HG03045 (cell line): ENCODE measurements at regions not wholly inside any gene's neighbourhood (a gene's known extent, or its start where the extent isn't known, plus 50 kb on each side); places are given as distances from the start of the nearest gene placed in this dataset.

Experiments
- ATAC-seq: cut with Tn5 transposase; IDR thresholded peaks from one replicate; pipeline ENCODE4 v1.9.1; 2021; ENCODE audit warnings: mild to moderate bottlenecking, moderate library complexity; ENCODE audit not compliant: unreplicated experiment

DNA sequence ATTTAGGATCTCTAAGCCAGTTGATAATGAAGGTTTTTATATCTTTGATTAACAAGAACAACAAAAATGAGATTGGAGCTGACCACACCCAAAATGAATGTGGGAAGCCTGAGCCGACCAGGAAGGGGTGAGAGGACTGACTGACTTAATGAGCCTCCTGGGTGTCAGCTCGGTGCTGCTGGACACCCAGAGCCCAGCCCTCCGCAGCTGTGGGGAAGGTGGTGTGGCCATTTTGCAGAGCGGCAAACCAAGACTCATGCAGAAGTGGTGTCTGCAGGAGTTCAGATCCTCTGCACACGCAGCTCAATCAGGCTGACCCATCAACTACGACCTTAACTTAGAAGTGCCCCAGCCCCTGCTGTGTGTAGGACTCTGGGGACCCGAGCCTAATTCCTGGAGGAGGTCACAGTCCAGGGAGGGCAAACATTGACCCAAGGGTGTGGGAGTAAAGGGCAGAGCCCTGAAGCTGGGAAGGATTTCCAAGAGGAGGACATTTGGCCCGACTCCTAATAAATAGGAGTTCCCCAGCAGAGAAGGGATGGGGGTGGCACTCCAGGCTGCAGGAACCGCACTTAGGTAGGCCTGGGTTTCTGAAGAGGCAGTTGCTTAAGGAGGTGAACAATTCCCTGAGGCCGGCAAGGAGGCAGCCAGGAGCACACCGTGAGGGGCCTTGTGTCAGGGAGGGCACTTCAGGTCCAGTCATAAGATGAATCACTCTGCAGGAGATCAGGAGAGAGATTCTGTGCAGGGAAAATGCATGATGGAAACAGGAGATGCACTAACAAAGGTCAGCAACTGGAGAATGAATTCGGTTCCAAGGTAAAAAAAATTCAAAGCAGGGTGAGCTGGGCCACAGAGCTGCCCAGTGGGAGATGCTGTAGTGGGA lies 197.1 kb upstream of the TPM1 start:
- ATAC-seq, result no peak

GRCh38 chr15:62846131-62846804 lies 196.3 kb upstream of the TPM1 start:
- no peak for ATAC-seq

- no peak for ATAC-seq
These were observed 195.6 kb upstream of the TPM1 start for GRCh38 chr15:62846805-62847495.

- no peak for ATAC-seq
These were observed 194.6 kb upstream of the TPM1 start for GRCh38 chr15:62847900-62848489.

- no peak for ATAC-seq
These were observed 193.9 kb upstream of the TPM1 start for GRCh38 chr15:62848632-62849050.

GRCh38 chr15:62849316-62850106 lies 193.0 kb upstream of the TPM1 start:
- ATAC-seq, result no peak

DNA sequence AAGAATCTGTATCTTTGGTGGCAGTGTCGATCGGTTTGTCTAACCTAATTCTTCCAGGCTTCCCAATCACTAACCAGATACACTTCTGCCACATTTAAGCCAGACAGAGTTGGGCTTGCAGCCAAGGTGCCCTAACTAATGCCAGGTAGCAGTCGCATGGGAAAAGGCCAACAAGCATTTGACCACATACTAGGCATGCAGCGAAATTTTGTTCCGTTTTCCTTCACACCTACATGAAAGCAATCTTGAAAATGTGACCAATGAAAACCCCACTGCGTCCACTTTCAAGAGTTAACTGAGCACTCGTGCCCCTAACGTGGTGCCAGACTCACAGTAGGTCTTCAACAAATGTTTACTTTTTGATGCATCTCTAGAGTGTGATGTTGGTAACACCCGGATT lies 192.2 kb upstream of the TPM1 start:
- ATAC-seq, result no peak

DNA sequence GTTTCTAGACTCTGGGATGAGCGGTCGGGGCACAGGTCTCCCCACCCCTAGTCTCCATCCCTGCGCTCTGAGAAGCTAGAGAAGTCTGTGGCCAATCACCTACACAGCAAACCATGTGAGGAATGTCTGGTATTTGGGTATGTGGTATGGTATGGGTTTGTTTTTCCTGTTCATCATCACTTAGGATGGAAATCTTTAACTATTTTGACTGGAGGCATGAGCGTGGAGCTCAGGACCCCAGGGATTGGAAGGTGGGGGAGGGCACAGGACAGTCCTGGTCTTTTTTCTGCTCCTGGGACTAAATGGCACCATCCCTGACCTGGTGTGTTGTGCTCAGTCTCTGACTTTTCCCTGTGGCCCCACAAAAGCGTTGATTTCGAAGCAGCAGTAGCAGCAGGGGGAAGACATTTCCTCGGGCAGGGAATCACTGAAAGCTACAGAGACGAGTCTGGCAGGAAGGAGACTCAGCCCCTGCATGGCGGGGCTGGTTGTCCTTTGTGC lies 191.7 kb upstream of the TPM1 start:
- no peak for ATAC-seq

DNA sequence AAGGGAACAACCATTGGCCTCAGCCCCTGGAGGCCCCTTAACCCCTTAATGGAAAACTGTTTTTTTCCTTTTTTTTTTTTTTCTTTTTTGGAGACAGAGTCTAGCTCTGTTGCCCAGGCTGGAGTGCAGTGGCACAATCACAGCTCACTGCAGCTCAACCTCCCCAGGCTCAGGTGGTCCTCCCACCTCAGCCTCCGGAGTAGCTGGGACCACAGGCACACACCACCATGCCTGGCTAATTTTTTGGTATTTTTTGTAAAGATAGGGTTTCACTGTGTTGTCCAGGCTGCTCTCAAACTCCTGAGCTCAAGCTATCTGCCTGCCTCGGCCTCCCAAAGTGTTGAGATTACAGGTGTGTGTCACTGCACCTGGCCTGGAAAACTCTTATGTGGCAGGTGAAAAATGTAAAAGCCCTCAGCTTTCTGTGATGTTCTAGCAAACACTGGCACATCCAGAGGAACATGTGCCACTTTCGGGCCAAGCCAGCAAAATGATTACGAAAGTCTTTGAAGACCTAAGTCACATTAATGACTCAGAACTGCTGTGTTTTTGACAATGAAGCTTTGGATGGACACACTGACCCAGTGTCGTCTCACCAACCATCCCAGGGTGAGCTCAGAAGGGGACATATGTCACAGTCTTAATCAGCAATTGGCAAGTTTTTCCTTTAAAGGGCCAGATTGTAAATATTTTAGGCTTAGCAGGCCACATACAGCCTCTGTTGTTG lies 189.3 kb upstream of the TPM1 start:
- no peak for ATAC-seq

- ATAC-seq, result no peak
These were observed 188.7 kb upstream of the TPM1 start for GRCh38 chr15:62853841-62854225.

- no peak for ATAC-seq
These were observed 188.0 kb upstream of the TPM1 start for GRCh38 chr15:62854420-62855084.

DNA sequence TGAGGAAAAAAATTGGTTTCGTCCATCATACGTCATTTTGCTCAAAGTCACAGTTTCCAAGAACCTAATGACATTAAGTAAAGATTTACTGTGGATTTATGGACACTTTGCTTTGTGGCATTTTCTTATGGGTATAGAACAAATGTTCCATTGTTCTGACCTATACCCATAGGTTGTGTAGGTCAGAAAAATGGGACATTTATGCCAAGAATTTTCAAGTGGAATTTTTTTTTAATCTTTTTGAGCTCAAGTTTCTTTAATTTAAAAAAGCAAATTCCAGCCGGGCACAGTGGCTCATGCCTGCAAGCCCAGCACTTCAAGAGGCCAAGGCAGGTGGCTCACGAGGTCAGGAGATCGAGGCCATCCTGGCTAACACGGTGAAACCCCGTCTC lies 187.5 kb upstream of the TPM1 start:
- no peak for ATAC-seq

DNA sequence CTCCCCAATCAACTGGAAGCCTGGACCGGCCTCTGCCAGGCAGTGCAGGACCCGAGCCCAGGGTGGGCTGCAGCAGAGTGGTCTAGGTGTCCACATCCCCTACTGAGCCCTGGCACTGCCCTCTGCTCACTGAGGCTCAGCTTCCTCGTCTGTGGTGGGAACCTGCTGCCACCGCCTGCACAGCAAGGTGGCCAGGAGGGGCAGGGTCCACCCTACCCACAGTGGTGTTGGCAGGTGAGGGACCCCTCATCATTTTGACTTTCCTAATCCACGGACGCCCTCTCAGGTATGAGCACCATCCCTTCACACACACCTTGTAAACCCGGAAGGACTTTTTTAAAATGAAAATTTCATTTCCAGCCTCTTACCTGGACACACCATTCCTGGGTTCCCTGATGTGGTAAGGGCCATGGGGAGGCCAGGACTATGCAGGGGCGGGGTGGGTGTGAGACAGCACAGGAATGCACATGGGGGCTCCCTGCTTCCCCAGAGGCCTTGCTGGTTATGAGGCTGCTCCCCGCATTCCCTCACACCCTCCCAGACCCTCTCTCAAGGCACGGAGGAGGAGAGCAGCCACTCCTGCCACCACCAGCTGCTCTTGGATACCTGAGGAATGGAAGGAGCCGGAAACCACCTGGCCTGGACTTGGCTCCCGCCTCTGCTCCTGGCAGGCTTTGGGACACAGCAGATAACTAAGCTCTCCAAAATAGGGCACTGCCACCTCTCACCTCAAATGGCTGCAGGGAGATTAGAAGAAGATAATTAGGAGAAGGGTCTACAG lies 185.9 kb upstream of the TPM1 start:
- ATAC-seq, result no peak

- ATAC-seq, result no peak
These were observed 185.1 kb upstream of the TPM1 start for GRCh38 chr15:62857411-62857853.

DNA sequence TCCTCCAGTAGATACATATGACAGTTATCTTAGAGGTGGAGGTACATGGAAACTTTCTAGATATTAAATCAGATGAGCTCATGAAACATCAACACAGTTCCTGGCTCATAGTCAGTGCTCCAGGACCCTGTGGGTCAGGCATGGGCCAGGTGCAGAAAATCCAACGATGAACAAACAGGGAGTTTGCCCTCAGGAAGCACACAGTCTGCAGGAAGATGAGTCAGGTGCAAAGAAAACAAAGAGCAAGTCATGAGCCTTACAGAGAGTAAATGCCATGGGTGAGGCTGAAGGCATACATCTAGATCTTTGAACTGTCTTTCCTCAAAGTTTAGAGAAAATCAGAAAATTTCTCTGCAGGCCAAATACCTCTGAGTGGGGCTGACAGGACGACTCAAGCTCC lies 184.2 kb upstream of the TPM1 start:
- ATAC-seq, result no peak

GRCh38 chr15:62862717-62863116 lies 179.8 kb upstream of the TPM1 start:
- ATAC-seq, result no peak

GRCh38 chr15:62866366-62866765 lies 176.2 kb upstream of the TPM1 start:
- no peak for ATAC-seq

GRCh38 chr15:62867844-62868243 lies 174.7 kb upstream of the TPM1 start:
- ATAC-seq, result no peak
